Endometrium (tissue), 2 donors: ENCODE measurements at regions not wholly inside any gene's neighbourhood (a gene's known extent, or its start where the extent isn't known, plus 50 kb on each side); places are given as distances from the start of the nearest gene placed in this dataset.

ENCODE experiments used
- FAIRE-seq: peaks from 2 replicates; lab custom pipeline; 2012; peaks lifted over from hg19 to GRCh38; lab: Jason Lieb, UNC
- donor health status: control.
- donor health status: control.

- FAIRE-seq = no peak
Measured at GRCh38 chr1:91151702-91152101, 129.9 kb upstream of the ZNF644 start.

DNA sequence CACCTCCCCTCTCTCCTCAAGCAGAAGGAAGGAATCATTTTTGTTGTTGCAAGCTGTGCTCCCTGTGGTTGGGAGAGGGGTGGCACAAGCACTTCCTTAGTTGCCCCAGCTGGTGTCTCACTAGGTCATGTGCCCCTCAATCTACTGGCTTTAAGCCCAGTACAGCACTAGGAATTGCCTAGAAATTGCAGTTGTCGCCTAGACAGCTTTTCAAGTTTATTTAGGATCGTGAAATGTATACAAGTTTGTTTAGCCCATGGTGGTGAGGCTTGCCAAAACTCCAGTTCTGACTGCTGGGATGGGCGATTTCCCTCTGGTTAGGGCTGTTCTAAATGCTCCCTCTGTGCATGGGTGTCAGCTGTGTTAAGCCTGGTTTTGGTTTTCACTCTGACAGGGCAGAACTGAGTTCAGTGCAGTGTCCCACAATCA lies 126.8 kb upstream of the ZNF644 start:
- FAIRE-seq = no peak

- no peak for FAIRE-seq
Measured at GRCh38 chr1:91141858-91142257, 120.0 kb upstream of the ZNF644 start.

DNA sequence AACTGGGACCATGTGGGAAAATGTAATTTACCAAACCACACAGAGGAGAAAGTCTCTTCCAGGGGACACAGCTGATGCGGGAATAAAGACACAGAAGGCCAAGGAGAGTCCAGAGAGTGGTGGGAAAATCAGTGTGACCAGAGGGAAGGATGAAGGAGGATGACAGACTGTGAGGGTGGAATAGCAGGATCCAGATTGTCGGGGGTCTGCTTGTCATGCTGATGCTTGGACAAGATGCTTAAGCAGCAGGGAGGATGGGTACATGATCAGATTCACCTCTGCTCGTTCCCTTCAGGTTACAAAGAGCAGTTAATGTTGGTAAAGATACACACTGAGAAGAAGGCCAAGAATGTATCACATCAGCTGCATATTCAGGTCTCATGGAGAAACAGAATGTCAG lies 117.1 kb upstream of the ZNF644 start:
- FAIRE-seq = no peak

- no peak for FAIRE-seq
Measured at GRCh38 chr1:91137173-91137852, 115.5 kb upstream of the ZNF644 start.

- no peak for FAIRE-seq
Measured at GRCh38 chr1:91135799-91136198, 114.0 kb upstream of the ZNF644 start.

- FAIRE-seq = no peak
Measured at GRCh38 chr1:91133248-91133647, 111.4 kb upstream of the ZNF644 start.

DNA sequence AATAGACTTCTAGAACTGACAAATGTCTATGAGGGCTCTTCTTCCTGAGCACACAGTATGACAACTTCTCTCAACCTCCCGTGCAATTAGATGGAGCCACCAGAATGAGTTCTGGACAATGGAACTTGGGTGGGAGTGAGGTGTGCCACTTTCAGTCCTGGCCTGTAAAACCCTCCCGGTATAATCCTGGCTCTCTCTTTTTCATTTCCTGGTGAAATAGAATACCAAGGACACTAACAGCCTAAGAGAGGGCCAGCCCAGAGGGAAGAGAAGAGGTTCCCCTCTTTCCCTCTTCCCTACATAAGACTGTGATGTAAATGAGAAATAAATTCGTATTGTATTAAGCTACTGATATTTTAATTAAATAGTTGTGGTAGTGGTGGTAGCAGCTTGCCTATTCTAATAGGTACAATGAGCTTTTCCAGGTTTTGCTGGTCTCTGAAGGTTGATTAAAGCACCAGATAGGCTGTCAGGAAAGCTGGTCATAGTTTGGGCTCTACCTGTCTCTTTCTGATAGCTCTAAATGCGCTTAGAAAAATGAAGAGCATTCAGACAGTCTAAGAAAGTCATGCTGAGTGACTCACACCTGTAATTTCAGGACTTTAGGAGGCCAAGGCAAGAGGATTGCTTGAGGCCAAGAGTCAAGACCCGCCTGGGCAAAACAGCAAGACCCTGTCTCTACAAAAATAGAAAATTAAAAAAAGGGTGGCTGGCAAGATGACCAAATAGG lies 108.6 kb upstream of the ZNF644 start:
- no peak for FAIRE-seq

DNA sequence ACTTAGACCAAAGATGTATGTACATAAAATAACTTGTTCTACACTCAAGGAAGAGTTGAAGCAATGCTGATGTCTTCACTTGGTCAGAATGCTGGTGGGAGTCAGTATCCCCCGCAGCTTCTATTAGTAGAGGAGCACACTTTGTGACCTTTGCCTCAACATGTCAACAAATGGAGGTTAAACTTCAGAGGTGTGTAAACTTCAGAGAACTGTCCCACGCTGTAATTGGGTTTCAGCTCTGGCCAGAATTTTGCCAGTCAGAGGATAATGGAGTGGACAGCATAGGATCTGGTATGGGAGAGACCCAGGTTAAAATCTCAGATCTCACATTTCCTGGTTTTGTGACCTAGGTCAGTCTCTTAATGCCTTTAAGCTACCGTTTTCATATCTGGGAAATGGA lies 107.6 kb upstream of the ZNF644 start:
- FAIRE-seq = no peak

DNA sequence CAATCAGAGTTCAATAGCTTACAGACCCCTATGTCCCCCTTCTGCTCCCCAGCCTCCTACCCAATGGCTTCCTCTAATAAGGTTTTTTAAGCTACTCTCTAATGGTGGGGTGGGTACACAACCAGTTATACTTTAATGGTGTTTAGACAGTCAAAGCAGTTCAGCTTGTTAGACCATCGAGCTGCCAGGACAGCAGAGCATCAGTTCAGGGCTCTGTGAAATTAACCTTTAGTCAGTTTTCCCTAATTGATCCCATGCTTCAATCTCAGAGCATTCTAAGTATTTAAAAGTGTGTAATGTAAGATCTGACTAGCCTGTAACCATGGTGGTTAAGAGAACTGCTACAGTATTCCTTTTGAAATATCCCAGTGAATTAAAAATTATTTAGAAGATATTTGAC lies 107.2 kb upstream of the ZNF644 start:
- FAIRE-seq = no peak

DNA sequence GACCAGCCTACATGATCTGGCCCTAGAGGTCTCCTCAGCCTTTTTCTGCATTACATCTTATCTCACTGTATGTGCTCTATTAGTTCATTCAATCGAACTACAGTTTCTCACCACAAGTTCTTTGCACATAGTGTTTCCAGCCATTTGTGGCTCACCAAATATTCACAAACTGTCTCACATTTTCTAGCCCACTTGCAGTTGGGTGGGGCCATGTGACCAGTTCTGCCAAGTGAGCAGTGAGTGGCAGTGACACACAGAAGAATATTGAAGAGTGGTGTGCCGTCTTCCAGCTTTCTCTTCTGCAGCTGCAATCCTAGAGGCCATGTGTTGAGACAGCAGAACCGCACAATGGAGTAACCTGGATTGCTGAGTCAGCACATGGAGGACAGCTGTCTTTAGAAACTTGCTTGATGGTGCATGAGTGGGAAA lies 103.2 kb upstream of the ZNF644 start:
- FAIRE-seq = no peak

- FAIRE-seq = no peak
Measured at GRCh38 chr1:91124290-91124985, 102.6 kb upstream of the ZNF644 start.

GRCh38 chr1:91123773-91124172 lies 101.9 kb upstream of the ZNF644 start:
- FAIRE-seq = no peak

- FAIRE-seq = no peak
Measured at GRCh38 chr1:91123319-91123718, 101.5 kb upstream of the ZNF644 start.

GRCh38 chr1:91122106-91122717 lies 100.4 kb upstream of the ZNF644 start:
- no peak for FAIRE-seq

DNA sequence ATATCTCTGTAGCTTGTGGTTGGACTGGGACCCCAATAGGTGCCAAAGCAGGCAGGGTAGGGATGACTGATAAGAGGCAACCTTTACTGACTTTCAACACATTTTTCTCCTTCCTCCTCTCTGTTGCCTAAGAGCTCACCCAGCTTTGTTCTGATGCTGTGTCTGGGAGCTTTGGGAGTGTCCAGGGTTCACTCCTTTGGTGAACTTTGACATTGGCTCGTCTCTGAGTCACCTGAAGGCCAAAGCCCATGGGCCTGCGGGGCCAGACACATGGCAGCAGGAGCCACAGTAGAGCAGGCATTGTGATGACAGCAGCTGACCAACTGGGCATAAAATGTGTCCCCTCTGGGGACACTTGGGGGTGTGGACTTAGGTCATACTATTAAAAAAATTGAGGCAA lies 99.5 kb upstream of the ZNF644 start:
- no peak for FAIRE-seq

- peak; percentile 85 for FAIRE-seq
Measured at GRCh38 chr1:91120936-91121335, 99.1 kb upstream of the ZNF644 start.

GRCh38 chr1:91120421-91120820 lies 98.6 kb upstream of the ZNF644 start:
- FAIRE-seq = no peak

GRCh38 chr1:91104712-91105111 lies 82.9 kb upstream of the ZNF644 start:
- FAIRE-seq = no peak

GRCh38 chr1:91101328-91101727 lies 79.5 kb upstream of the ZNF644 start:
- FAIRE-seq = peak; percentile 92

DNA sequence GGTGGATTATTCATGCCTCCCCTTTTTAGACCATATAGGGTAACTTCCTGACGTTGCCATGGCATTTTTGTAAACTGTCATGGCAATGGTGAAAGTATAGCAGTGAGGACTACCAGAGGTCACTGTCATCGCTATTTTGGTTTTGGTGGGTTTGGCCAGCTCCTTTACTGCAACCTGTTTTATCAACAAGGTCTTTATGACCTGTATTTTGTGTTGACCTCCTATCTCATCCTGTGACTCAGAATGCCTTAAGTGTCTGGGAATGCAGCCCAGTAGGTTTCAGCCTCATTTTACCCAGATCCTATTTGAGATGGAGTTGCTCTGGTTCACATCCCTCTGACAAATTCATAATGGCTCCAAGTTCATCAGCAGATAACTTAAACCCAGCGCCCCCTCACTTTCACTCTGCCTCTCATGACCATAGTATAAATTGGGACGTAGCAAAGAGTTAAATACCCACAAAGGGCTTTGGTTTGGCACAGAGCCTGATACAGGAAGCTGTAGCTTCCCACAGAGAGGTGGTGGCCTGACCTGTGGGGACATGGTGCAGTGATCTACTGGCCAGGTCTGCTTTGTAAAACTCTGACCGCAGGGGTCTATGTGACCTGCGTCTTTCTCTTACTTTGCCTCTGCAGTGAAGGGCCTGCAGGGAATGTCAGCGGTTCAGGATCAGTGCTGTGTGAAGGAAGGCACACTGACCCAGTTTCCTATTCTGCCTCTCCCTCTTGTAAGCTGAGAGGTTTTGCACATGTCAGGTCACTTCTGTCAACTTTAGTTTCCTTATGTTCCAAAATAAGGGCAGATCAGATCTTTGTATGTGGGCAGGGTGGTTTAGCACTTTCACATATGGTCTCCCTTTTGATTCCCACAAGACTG lies 78.1 kb upstream of the ZNF644 start:
- peak; percentile 8 for FAIRE-seq
